GM18511 (cell line): ENCODE measurements at regions not wholly inside any gene's neighbourhood (a gene's known extent, or its start where the extent isn't known, plus 50 kb on each side); places are given as distances from the start of the nearest gene placed in this dataset.
"Not testable (repeated sequence)": the region's sequence is repeated elsewhere in the genome, so short reads cannot be mapped to it uniquely, and the experiment has no call there.

Experiments used
- ATAC-seq: cut with Tn5 transposase; IDR thresholded peaks from one replicate; pipeline ENCODE4 v1.9.1; 2021; ENCODE audit warnings: mild to moderate bottlenecking, moderate library complexity; ENCODE audit not compliant: unreplicated experiment

GRCh38 chr18:1103537-1103936, 198.9 kb downstream of the ADCYAP1 start:
- no peak for ATAC-seq

- ATAC-seq: no peak
These were observed 199.7 kb downstream of the ADCYAP1 start for GRCh38 chr18:1104181-1104881.

GRCh38 chr18:1124495-1124894, 219.8 kb downstream of the ADCYAP1 start:
- ATAC-seq: no peak

- ATAC-seq: no peak
These were observed 228.9 kb downstream of the ADCYAP1 start for GRCh38 chr18:1133541-1133940.

GRCh38 chr18:1147730-1148129, 243.1 kb downstream of the ADCYAP1 start:
- ATAC-seq: no peak

- no peak for ATAC-seq
These were observed 245.0 kb downstream of the ADCYAP1 start for GRCh38 chr18:1149709-1150108.

GRCh38 chr18:1150344-1150743, 245.7 kb downstream of the ADCYAP1 start:
- no peak for ATAC-seq

- not testable (repeated sequence) for ATAC-seq
These were observed 248.3 kb downstream of the ADCYAP1 start for GRCh38 chr18:1152958-1153357.

GRCh38 chr18:1173593-1173992, 268.9 kb downstream of the ADCYAP1 start:
- ATAC-seq: no peak

GRCh38 chr18:1177232-1177631, 272.6 kb downstream of the ADCYAP1 start:
- ATAC-seq: no peak

- ATAC-seq: no peak
These were observed 286.7 kb downstream of the ADCYAP1 start for GRCh38 chr18:1191341-1191740.

GRCh38 chr18:1213126-1213525, 308.5 kb downstream of the ADCYAP1 start:
- no peak for ATAC-seq

GRCh38 chr18:1222880-1223279, 318.2 kb downstream of the ADCYAP1 start:
- ATAC-seq: no peak

- no peak for ATAC-seq
These were observed 322.4 kb downstream of the ADCYAP1 start for GRCh38 chr18:1227025-1227424.

GRCh38 chr18:1229634-1230033, 325.0 kb downstream of the ADCYAP1 start:
- no peak for ATAC-seq

GRCh38 chr18:1232867-1233266, 328.2 kb downstream of the ADCYAP1 start:
- ATAC-seq: no peak

GRCh38 chr18:1240701-1241100, 336.0 kb downstream of the ADCYAP1 start:
- ATAC-seq: no peak

GRCh38 chr18:1244397-1245122, 339.9 kb downstream of the ADCYAP1 start:
- ATAC-seq: no peak

- ATAC-seq: no peak
These were observed 342.2 kb downstream of the ADCYAP1 start for GRCh38 chr18:1246827-1247226.

- no peak for ATAC-seq
These were observed 347.9 kb downstream of the ADCYAP1 start for GRCh38 chr18:1252534-1252933.

- ATAC-seq: no peak
These were observed 348.3 kb downstream of the ADCYAP1 start for GRCh38 chr18:1252936-1253335.

- no peak for ATAC-seq
These were observed 349.2 kb downstream of the ADCYAP1 start for GRCh38 chr18:1253827-1254226.
